GM23338 (cell line): ENCODE measurements at regions not wholly inside any gene's neighbourhood (a gene's known extent, or its start where the extent isn't known, plus 50 kb on each side); places are given as distances from the start of the nearest gene placed in this dataset.

Experiments used
- EZH2 ChIP-seq: fragments of 200-600 bp; sonication (generic); IDR thresholded peaks from one replicate; pipeline ENCODE4 v1.8.0; 2017; ENCODE audit warnings: antibody characterized with exemption, mild to moderate bottlenecking, low read depth; ENCODE audit not compliant: unreplicated experiment
- EZH2phosphoT487 ChIP-seq: fragments of 200-600 bp; sonication (generic); IDR thresholded peaks from one replicate; pipeline ENCODE4 v1.8.1; 2018; ENCODE audit warnings: antibody characterized with exemption; ENCODE audit not compliant: unreplicated experiment
- NANOG ChIP-seq: IDR thresholded peaks from 2 replicates; pipeline ENCODE4 v1.6.1; 2016; ENCODE audit warnings: antibody characterized with exemption, borderline replicate concordance
- POLR2AphosphoS5 ChIP-seq: IDR thresholded peaks from 2 replicates; pipeline ENCODE4 v1.6.1; 2016; ENCODE audit warnings: antibody characterized with exemption, low read depth
- TF ChIP-seq, protein P1 (sequence below): IDR thresholded peaks from one replicate; pipeline ENCODE4 v1.6.1; 2018; ENCODE audit warnings: antibody characterized with exemption; ENCODE audit not compliant: unreplicated experiment
- TF ChIP-seq, protein P2 (sequence below), 2 experiments: fragments of 200-600 bp in 1 of 2; sonication (generic) in 1 of 2; conservative IDR thresholded peaks; 2 replicates each; pipeline versions ENCODE4 v1.5.1 to v1.6.1; 2016 to 2017; ENCODE audit warnings: antibody characterized with exemption in 2 of 2, low read depth in 2 of 2, mild to moderate bottlenecking in 2 of 2, moderate library complexity in 1 of 2

DNA sequence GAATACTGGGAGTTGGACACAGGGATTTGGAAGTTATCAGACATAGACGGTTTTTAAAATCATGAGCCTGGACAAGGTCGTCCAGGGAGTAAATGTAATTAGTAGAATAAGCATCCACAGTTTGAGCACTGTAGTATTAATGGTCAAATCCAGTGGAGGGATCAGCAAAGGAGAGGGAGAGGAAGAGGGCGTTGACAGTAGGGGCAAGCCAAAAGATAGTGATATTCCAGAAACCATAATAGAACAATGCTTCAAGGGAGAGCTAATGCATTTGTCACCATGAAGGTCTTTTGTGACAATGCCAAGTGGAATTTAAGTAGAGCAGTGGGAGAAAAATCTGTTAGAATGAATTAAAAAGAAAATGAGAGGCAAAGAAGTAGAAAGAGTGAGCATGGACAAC, 68.9 kb upstream of the SLC5A12 start:
- TF ChIP-seq, protein P1, sequence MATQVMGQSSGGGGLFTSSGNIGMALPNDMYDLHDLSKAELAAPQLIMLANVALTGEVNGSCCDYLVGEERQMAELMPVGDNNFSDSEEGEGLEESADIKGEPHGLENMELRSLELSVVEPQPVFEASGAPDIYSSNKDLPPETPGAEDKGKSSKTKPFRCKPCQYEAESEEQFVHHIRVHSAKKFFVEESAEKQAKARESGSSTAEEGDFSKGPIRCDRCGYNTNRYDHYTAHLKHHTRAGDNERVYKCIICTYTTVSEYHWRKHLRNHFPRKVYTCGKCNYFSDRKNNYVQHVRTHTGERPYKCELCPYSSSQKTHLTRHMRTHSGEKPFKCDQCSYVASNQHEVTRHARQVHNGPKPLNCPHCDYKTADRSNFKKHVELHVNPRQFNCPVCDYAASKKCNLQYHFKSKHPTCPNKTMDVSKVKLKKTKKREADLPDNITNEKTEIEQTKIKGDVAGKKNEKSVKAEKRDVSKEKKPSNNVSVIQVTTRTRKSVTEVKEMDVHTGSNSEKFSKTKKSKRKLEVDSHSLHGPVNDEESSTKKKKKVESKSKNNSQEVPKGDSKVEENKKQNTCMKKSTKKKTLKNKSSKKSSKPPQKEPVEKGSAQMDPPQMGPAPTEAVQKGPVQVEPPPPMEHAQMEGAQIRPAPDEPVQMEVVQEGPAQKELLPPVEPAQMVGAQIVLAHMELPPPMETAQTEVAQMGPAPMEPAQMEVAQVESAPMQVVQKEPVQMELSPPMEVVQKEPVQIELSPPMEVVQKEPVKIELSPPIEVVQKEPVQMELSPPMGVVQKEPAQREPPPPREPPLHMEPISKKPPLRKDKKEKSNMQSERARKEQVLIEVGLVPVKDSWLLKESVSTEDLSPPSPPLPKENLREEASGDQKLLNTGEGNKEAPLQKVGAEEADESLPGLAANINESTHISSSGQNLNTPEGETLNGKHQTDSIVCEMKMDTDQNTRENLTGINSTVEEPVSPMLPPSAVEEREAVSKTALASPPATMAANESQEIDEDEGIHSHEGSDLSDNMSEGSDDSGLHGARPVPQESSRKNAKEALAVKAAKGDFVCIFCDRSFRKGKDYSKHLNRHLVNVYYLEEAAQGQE: no peak
- TF ChIP-seq, protein P2, sequence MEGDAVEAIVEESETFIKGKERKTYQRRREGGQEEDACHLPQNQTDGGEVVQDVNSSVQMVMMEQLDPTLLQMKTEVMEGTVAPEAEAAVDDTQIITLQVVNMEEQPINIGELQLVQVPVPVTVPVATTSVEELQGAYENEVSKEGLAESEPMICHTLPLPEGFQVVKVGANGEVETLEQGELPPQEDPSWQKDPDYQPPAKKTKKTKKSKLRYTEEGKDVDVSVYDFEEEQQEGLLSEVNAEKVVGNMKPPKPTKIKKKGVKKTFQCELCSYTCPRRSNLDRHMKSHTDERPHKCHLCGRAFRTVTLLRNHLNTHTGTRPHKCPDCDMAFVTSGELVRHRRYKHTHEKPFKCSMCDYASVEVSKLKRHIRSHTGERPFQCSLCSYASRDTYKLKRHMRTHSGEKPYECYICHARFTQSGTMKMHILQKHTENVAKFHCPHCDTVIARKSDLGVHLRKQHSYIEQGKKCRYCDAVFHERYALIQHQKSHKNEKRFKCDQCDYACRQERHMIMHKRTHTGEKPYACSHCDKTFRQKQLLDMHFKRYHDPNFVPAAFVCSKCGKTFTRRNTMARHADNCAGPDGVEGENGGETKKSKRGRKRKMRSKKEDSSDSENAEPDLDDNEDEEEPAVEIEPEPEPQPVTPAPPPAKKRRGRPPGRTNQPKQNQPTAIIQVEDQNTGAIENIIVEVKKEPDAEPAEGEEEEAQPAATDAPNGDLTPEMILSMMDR (conservative IDR thresholded peaks at IDR 0.05; ENCODE audit: low read depth in 2 of 2): no peak
- TF ChIP-seq EZH2: no peak
- TF ChIP-seq EZH2phosphoT487: no peak
- no peak for TF ChIP-seq POLR2AphosphoS5
- no peak for TF ChIP-seq NANOG
